SW480 (cell line): ENCODE measurements at regions not wholly inside any gene's neighbourhood (a gene's known extent, or its start where the extent isn't known, plus 50 kb on each side); places are given as distances from the start of the nearest gene placed in this dataset.
"Not testable (repeated sequence)": the region's sequence is repeated elsewhere in the genome, so short reads cannot be mapped to it uniquely, and the experiment has no call there.

ENCODE experiments used
- DNase-seq: peaks from one replicate; pipeline ENCODE4 v3.0.0-alpha.2; 2016; ENCODE audit warnings: low spot score

GRCh38 chr6:167662075-167662880 lies 164.4 kb upstream of the AFDN start:
- DNase-seq, result no peak

- DNase-seq, result no peak
These were observed 163.9 kb upstream of the AFDN start for GRCh38 chr6:167662881-167663205.

- DNase-seq, result no peak
These were observed 163.4 kb upstream of the AFDN start for GRCh38 chr6:167663316-167663715.

GRCh38 chr6:167663784-167664443 lies 162.8 kb upstream of the AFDN start:
- no peak for DNase-seq

DNA sequence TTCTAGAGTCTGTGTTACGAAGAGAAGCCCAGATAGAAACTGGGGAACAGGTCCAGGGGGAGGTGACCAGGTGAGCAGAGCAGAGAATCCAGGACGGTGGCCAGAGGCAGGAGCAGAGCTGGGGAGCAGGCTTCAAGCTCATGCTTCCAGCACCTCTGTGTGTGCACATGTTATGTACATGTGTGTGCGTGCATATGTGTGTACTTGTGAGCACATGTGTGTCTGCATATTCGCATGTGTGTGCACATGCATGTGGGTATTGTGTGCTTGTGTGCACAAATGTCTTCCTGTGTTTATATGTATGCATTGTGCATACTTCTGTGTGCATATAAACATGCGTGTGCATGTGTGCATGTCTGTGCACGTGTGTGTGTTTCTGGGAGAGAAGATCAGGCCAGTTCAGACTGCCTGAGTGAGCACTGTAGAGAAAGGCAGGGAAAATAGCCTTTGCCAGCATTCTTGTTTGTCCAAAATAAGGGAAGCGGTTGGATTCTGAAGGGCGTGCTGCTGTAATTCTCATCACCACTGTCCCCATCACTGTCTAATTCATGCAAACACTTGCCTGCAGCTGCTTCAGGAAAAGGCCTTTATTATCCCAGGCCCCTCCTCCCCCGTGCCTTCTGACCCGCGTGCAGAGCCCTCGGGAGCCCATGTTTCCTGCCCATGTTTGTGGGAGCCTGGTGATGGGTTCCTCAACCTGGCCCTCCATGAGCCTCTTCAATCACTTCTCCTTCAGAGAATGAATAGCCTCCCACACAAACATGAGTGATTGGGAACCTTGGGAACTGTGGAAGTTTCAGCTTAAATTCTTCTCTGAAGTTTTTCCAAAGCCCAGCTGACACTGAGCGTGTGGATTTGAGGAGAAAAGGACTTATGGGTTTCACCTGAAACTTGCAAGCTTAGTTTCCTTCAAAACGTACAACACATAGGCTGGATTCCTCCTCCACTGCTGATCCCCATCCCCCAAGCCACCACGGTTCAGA lies 161.7 kb upstream of the AFDN start:
- no peak for DNase-seq

GRCh38 chr6:167665698-167666330 lies 160.9 kb upstream of the AFDN start:
- DNase-seq, result no peak

DNA sequence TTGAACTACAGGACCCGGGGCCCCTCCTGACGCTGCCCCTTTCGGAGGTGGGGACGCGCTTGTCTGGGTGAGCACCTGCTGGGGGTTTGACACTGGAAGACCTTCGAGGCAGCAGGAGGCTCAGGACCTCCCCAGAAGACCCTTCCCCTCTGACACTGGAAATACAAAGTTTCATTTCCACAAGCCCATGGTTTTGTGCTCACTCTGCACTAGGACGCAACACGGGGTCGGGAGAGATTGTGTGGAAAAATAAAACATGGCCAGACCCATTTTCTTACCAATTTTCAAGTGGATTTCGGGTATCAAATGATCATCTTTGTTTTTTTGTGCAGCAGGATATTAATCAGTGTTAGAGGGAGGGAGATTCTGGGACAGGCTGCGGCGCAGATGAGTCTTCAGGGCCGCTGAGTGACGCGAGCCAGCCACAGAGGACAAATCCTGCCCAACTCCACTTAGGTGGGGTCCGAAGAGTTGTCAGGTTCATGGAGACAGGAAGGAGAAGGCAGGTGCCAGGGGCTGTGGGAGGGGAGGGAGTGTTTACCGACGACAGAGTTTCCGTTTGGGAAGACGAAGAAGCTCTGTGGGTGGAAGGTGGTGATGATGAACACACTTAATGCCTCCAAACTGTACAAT lies 160.0 kb upstream of the AFDN start:
- no peak for DNase-seq

GRCh38 chr6:167667204-167668018 lies 159.3 kb upstream of the AFDN start:
- no peak for DNase-seq

- no peak for DNase-seq
These were observed 158.5 kb upstream of the AFDN start for GRCh38 chr6:167668019-167668753.

DNA sequence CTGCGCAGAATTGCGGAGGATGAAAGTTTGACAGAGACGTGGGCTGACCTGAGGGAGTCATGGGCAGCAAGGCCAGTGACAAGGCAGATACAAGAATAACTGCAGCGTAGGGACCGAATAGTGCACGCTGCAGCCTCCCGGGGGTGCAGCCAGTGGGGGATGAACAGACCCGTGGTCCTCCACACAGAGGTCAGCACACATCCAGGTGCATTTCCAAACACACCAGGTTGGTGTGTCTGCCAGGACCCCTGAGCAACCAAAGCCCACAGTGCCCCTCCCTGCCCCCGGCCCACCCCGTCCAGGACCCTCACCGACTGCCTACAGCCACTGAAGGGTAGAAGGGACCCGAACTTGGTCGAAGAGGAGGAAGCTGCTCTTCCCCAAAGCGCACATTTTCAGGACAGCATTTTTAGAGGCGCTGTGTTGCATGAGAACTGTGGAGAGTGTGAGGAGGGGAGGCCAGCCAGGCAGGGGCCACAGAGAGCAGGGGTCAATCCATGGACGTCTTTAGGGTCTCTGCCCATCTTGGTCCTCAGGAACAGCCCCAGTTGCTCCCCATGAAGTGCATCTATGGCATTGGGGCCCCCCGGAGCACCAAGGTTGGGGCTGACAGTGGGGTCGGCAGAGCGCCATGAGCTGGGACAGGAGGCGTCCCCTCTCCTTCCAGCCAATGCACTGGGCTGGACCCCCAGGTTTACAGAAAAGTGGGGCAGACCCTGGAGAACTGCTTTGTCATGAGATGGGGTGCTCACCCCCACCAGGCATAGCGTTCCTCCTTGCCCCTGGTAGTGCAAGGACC lies 157.8 kb upstream of the AFDN start:
- no peak for DNase-seq

DNA sequence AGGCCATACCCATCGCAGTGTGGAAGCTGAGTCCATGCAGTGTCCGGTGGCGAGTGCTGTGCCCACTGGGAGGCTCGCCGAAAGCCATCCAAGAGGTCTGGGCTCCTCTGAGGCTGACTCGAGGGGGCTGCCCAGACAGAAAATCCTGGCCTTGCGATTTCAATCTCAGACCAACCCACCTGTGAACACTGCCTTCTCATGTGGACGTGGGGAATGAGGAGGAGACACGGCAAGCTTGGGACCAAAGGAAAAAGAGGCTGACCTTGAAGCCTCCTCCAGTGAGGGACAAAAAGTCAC lies 157.2 kb upstream of the AFDN start:
- DNase-seq, result no peak

GRCh38 chr6:167669870-167670802 lies 156.6 kb upstream of the AFDN start:
- no peak for DNase-seq

GRCh38 chr6:167670938-167671338 lies 155.8 kb upstream of the AFDN start:
- DNase-seq, result no peak

GRCh38 chr6:167671379-167671976 lies 155.2 kb upstream of the AFDN start:
- DNase-seq, result not testable (repeated sequence)

DNA sequence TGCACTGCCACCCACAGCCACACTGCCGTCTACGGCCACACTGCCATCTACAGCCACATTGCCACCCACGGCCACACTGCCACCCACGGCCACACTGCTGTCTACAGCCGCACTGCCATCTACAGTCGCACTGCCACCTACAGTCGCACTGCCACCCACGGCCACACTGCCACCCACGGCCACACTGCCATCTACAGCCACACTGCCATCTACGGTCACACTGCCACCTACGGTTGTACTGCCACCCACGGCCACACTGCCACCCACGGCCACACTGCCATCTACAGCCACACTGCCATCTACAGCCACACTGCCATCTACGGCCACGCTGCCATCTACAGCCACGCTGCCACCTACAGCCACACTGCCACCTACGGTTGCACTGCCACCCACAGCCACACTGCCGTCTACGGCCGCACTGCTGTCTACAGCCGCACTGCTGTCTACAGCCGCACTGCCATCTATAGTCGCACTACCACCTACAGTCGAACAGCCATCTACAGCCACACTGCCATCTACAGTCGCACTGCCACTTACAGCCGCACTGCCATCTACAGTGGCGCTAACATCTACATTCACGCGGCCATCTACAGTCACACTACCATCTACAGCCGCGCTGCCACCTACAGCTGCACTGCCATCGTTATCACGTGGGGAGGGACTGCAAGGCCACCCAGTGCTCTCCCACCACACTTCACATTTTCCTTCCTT lies 154.6 kb upstream of the AFDN start:
- no peak for DNase-seq

- DNase-seq, result no peak
These were observed 154.0 kb upstream of the AFDN start for GRCh38 chr6:167672738-167673137.

DNA sequence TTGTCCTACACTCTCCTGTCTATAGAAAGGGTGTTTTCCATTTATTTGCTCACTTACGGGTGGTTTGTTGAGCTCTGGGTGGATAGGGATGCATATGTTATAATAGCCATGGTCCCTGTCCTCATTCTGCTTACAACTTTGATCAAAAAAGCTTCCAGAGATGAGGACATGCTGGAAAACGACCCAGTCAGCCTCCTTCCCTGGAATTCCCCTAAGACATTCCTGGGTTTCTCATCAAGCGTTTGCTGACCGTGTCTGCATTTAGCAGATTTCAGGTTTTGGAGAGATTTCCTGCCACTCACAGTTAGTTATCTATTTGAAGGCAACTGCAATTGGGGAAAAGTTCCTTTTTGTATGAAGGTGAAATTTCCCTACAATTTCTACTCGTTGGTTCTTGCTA lies 152.8 kb upstream of the AFDN start:
- no peak for DNase-seq
